RWPE1 (cell line): ENCODE measurements at regions not wholly inside any gene's neighbourhood (a gene's known extent, or its start where the extent isn't known, plus 50 kb on each side); places are given as distances from the start of the nearest gene placed in this dataset.

ENCODE experiments used
- CTCF ChIA-PET: fragments of 350-600 bp; sonication (Branson Sonifier 250); formaldehyde crosslinking; extraction: SDS; loops from one replicate; lab custom pipeline; 2021; lab: Yijun Ruan, JAX
- POLR2A ChIA-PET: fragments of 400-600 bp; formaldehyde crosslinking; extraction: SDS; loops from one replicate; lab custom pipeline; 2020; ENCODE audit warnings: antibody characterized with exemption; ENCODE audit not compliant: low non-redundant PET; lab: Yijun Ruan, JAX
- DNase-seq: peaks from one replicate; pipeline ENCODE4 v3.0.0; 2012; ENCODE audit warnings: low spot score
- H3K27ac ChIP-seq: fragments of 450-650 bp; 2 replicates; pipeline ENCODE4 v1.5.1; 2017
- TF ChIP-seq, protein P1 (sequence below): fragments of 450-650 bp; conservative IDR thresholded peaks from 2 replicates; pipeline ENCODE4 v1.5.1; 2017; ENCODE audit warnings: low read depth, mild to moderate bottlenecking

DNA sequence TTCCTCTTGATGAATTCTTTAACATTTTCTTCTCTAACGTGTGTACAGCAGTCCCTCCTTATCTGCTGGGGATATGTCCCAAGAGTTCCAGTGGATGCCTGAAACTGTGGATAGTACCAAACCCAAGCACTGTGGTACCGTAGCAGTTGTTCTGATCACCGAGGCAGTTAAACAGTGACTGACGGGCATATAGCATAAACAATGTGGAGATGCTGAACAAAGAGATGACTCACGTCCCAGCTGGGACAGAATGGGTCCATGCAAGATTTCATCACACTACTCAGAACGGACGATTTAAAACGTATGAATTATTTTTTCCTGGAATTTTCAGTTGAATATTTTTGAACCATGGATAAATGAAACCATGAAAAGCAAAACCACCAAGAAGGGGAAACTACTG lies 54.5 kb upstream of the SPAG16 start:
- TF ChIP-seq, protein P1, sequence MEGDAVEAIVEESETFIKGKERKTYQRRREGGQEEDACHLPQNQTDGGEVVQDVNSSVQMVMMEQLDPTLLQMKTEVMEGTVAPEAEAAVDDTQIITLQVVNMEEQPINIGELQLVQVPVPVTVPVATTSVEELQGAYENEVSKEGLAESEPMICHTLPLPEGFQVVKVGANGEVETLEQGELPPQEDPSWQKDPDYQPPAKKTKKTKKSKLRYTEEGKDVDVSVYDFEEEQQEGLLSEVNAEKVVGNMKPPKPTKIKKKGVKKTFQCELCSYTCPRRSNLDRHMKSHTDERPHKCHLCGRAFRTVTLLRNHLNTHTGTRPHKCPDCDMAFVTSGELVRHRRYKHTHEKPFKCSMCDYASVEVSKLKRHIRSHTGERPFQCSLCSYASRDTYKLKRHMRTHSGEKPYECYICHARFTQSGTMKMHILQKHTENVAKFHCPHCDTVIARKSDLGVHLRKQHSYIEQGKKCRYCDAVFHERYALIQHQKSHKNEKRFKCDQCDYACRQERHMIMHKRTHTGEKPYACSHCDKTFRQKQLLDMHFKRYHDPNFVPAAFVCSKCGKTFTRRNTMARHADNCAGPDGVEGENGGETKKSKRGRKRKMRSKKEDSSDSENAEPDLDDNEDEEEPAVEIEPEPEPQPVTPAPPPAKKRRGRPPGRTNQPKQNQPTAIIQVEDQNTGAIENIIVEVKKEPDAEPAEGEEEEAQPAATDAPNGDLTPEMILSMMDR: no peak
- no peak overlapping the region for H3K27ac ChIP-seq
- CTCF ChIA-PET: no interaction called here
- POLR2A ChIA-PET: no interaction called here
- DNase-seq: peak; percentile 5

DNA sequence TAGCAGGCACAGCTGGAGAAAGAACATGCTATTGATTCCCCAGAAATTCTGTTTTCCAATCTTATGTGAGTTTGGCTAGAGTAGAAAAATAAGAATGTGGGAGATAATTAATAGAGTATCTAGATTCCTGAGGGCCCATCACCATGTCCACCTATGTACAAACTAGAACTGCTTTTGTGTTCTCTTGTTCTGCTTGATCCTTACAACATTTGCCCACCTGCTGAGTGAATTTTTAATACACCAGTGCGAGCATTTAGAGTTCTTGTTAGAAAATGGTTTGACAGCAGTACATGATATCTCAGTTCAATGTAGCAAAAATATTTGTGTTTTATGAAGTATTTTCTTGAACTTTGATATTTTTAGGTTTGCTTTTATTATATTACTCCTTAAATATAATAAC lies 52.3 kb upstream of the SPAG16 start:
- TF ChIP-seq, protein P1: no peak
- ChIA-PET CTCF (no interaction called here), POLR2A (no interaction called here)
- no peak for DNase-seq
- no peak overlapping the region for H3K27ac ChIP-seq

DNA sequence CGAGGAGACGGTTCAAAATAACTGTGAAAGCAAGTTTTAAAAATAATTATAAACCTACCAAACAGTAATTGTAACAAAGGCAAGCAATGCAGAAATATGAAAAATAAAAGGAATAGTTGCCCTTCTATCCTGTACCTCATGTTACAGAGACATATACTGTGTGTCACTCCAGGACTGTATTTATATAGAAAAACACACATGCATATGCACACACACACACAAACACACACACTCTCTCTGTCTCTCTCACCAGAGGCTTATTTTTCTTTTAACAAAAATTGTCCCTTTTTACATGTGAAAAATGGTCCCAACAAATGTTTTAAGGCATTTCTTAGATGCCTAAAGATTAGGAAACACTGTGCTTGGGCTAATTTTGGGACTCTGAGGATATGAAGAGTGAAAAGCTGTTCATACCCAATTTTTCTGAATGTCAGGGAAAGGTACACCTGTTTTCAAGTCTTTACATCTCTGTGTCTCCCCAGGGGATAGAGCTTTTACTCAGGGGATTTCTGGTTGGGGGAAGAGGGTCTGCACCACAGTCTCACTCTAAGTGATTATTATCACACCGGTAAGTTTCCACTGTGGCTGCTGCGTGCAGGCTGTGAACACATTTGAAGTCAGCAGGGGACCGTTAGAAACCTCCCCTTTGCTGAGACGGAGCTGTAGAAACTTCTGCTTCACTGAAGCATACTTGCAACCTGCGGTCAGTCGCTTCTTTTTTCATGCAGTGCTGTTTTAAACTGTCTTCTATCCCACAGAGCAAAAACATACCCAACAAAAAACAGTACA lies 51.4 kb upstream of the SPAG16 start:
- no peak for DNase-seq
- H3K27ac ChIP-seq: no peak overlapping the region
- ChIA-PET POLR2A (no interaction called here), CTCF (no interaction called here)
- TF ChIP-seq, protein P1: no peak

DNA sequence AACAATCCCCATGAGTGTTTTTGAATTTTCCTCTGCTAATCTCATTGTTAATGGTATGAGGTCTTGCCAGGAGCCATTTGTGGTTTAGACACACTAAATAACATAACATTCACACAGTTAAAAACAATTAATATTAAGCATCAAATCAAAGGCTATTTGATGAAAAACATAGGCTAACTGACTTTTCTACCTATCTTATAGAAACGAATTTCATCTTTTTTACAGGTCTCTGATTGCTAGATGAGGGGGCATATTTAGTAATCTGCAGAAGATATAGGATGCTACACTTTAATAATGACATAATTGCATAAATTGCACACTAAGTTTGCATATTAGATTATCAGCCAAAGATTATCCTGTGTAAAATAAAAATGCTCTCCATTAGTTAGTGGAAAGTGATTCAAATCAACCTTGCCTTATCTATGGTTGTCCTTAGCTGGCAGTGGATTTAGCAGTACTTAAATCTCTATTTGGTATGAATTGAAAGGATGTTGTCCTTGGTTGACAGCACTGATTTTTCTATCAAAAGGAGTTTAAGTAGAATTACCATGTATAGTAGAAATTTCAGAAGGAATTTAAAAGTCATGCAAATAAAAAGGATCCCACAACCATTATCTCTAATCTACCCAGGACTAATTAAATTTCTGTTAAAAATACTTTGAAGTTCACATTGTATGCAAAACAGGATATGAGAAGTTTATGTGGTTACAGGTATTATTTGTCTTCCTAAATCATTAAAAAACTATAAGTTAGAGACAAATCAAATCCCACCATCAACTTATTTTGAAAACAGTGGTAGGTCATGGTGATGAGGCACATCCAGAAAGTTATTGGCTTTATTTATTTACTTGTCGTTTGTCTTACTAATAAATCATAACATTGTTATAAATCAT lies 50.6 kb upstream of the SPAG16 start:
- ChIA-PET POLR2A (no interaction called here), CTCF (no interaction called here)
- TF ChIP-seq, protein P1: no peak
- H3K27ac ChIP-seq: no peak overlapping the region
- no peak for DNase-seq
